Loucy (cell line): ENCODE measurements at regions not wholly inside any gene's neighbourhood (a gene's known extent, or its start where the extent isn't known, plus 50 kb on each side); places are given as distances from the start of the nearest gene placed in this dataset.

ENCODE experiments used
- H2AFZ ChIP-seq: fragments of 200-600 bp; sonication (generic); 2 replicates; pipeline ENCODE4 v1.6.0; 2016; ENCODE audit warnings: antibody characterized with exemption, mild to moderate bottlenecking, low read length, moderate library complexity
- H3F3A ChIP-seq: fragments of 200-600 bp; 2 replicates; pipeline ENCODE4 v1.6.0; 2016; ENCODE audit warnings: antibody characterized with exemption, low read depth, mild to moderate bottlenecking
- H3K27me3 ChIP-seq: fragments of 200-600 bp; sonication (generic); 2 replicates; pipeline ENCODE4 v1.6.1; 2014; ENCODE audit warnings: low read length, mild to moderate bottlenecking; ENCODE audit not compliant: insufficient read depth, poor library complexity, severe bottlenecking
- H3K36me3 ChIP-seq: fragments of 200-600 bp; sonication (generic); 2 replicates; pipeline ENCODE4 v1.6.1; 2016; ENCODE audit warnings: low read length; ENCODE audit not compliant: insufficient read depth
- H3K4me1 ChIP-seq: fragments of 200-600 bp; sonication (generic); 2 replicates; pipeline ENCODE4 v1.5.1; 2014; ENCODE audit warnings: low read length, mild to moderate bottlenecking; ENCODE audit not compliant: insufficient read depth, poor library complexity, severe bottlenecking
- H3K4me2 ChIP-seq: fragments of 200-600 bp; sonication (generic); 2 replicates; pipeline ENCODE4 v1.6.0; 2014; ENCODE audit warnings: antibody characterized with exemption, low read length, low read depth, mild to moderate bottlenecking; ENCODE audit not compliant: poor library complexity, severe bottlenecking
- H3K4me3 ChIP-seq: fragments of 200-600 bp; sonication (generic); 2 replicates; pipeline ENCODE4 v1.5.1; 2014; ENCODE audit warnings: low read length, mild to moderate bottlenecking, mixed read lengths; ENCODE audit not compliant: poor library complexity, severe bottlenecking
- H3K79me2 ChIP-seq: fragments of 200-600 bp; sonication (generic); 2 replicates; pipeline ENCODE4 v1.6.1; 2014; ENCODE audit warnings: low read length; ENCODE audit not compliant: insufficient read depth
- H3K9ac ChIP-seq: fragments of 200-600 bp; sonication (generic); 2 replicates; pipeline ENCODE4 v1.6.0; 2014; ENCODE audit warnings: mild to moderate bottlenecking, low read depth, low read length, moderate library complexity; ENCODE audit not compliant: poor library complexity, severe bottlenecking
- H3K9me2 ChIP-seq: fragments of 200-600 bp; sonication (generic); replicated peaks from 2 replicates; pipeline ENCODE4 v1.6.1; 2016; ENCODE audit warnings: low read depth, low read length, mixed read lengths
- H3K9me3 ChIP-seq: fragments of 200-600 bp; sonication (generic); 2 replicates; pipeline ENCODE4 v1.6.1; 2014; ENCODE audit warnings: mild to moderate bottlenecking, antibody characterized with exemption, low read length, low read depth; ENCODE audit not compliant: insufficient read depth
- H4K20me1 ChIP-seq: fragments of 200-600 bp; sonication (generic); 2 replicates; pipeline ENCODE4 v1.6.0; 2014; ENCODE audit warnings: antibody characterized with exemption, low read length, mild to moderate bottlenecking; ENCODE audit not compliant: insufficient read depth, poor library complexity, severe bottlenecking
- CTCF ChIP-seq: fragments of 200-600 bp; sonication (generic); conservative IDR thresholded peaks from 2 replicates; pipeline ENCODE4 v1.5.1; 2014; ENCODE audit warnings: mild to moderate bottlenecking, antibody characterized with exemption, low read length
- EZH2phosphoT487 ChIP-seq: fragments of 200-600 bp; IDR thresholded peaks from 2 replicates; pipeline ENCODE4 v1.6.1; 2018; ENCODE audit warnings: antibody characterized with exemption, mild to moderate bottlenecking, moderate library complexity, borderline replicate concordance

GRCh38 chr16:79265196-79265595 lies 335.3 kb downstream of the MAF start:
- no peak overlapping the region for H3K4me2 ChIP-seq
- H3K27me3 ChIP-seq = no peaks in the 10 kb centered on the region
- H3K4me1 ChIP-seq = peaks cover 17% of the 10 kb centered on the region
- no peak overlapping the region for H2AFZ ChIP-seq
- H3K4me3 ChIP-seq = no peak overlapping the region
- H3K9me3 ChIP-seq = no peaks in the 10 kb centered on the region
- no peaks in the 10 kb centered on the region for H3K9me2 ChIP-seq
- TF ChIP-seq EZH2phosphoT487 (no peak), CTCF (no peak)
- H3K9ac ChIP-seq = no peak overlapping the region
- H3F3A ChIP-seq = no peaks in the 10 kb centered on the region
- no peaks in the 10 kb centered on the region for H3K36me3 ChIP-seq
- no peaks in the 10 kb centered on the region for H4K20me1 ChIP-seq
- H3K79me2 ChIP-seq = no peaks in the 10 kb centered on the region

- H3K79me2 ChIP-seq = no peaks in the 10 kb centered on the region
- TF ChIP-seq EZH2phosphoT487 (no peak), CTCF (no peak)
- no peak overlapping the region for H3K9ac ChIP-seq
- no peaks in the 10 kb centered on the region for H3K36me3 ChIP-seq
- H3F3A ChIP-seq = no peaks in the 10 kb centered on the region
- no peaks in the 10 kb centered on the region for H3K27me3 ChIP-seq
- H3K4me2 ChIP-seq = no peak overlapping the region
- H4K20me1 ChIP-seq = no peaks in the 10 kb centered on the region
- no peaks in the 10 kb centered on the region for H3K9me3 ChIP-seq
- H3K4me1 ChIP-seq = peaks cover 11% of the 10 kb centered on the region
- no peaks in the 10 kb centered on the region for H3K9me2 ChIP-seq
- H3K4me3 ChIP-seq = no peak overlapping the region
- no peak overlapping the region for H2AFZ ChIP-seq
Observed at GRCh38 chr16:79264237-79265109, 336.1 kb downstream of the MAF start.

GRCh38 chr16:79263425-79263824 lies 337.1 kb downstream of the MAF start:
- TF ChIP-seq EZH2phosphoT487 (no peak), CTCF (no peak)
- H2AFZ ChIP-seq = no peak overlapping the region
- H3K9me3 ChIP-seq = no peaks in the 10 kb centered on the region

More at GRCh38 chr16:79263425-79263824, 337.1 kb downstream of the MAF start:
- H3K36me3 ChIP-seq = no peaks in the 10 kb centered on the region
- H3K9me2 ChIP-seq = no peaks in the 10 kb centered on the region
- no peaks in the 10 kb centered on the region for H3K27me3 ChIP-seq
- H4K20me1 ChIP-seq = no peaks in the 10 kb centered on the region
- no peak overlapping the region for H3K4me2 ChIP-seq
- no peaks in the 10 kb centered on the region for H3K79me2 ChIP-seq
- no peak overlapping the region for H3K9ac ChIP-seq
- peaks cover 12% of the 10 kb centered on the region for H3K4me1 ChIP-seq
- no peaks in the 10 kb centered on the region for H3F3A ChIP-seq
- no peak overlapping the region for H3K4me3 ChIP-seq
